GM18511 (cell line): ENCODE measurements at regions not wholly inside any gene's neighbourhood (a gene's known extent, or its start where the extent isn't known, plus 50 kb on each side); places are given as distances from the start of the nearest gene placed in this dataset.
"Not testable (repeated sequence)": the region's sequence is repeated elsewhere in the genome, so short reads cannot be mapped to it uniquely, and the experiment has no call there.

Experiments
- ATAC-seq: cut with Tn5 transposase; IDR thresholded peaks from one replicate; pipeline ENCODE4 v1.9.1; 2021; ENCODE audit warnings: mild to moderate bottlenecking, moderate library complexity; ENCODE audit not compliant: unreplicated experiment

DNA sequence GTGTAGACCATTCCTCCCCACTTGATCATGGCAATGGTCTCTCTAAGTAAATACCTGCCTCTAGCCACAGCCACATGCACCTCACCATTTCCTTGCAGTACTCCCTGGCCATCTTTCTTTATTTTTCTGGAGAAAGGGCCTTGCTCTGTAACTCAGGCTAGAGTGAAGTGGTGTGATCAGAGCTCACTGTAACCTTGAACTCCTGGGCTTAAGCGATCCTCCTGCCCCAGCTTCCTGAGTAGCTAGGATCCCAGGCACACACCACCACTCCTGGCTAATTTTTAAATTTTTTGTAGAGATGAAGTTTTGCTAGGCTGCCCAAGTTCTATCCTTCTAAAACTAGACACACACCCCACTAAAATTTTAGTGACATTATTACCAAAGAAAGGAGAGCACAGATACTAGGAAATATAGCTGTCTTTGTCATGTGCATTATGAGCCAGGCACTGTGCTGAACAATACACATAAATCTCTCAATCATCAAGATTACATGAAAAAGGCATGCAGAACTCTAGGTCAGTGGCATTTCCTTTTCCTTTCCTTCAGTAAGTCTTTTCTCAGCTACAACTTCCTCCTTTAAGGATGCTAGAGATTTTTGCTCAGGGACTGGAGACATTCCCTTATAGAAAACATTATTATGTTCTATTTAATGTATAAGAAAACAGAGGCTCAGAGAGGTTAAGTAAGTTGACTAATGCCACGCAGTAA, 95.0 kb upstream of the SERBP1 start:
- no peak for ATAC-seq

DNA sequence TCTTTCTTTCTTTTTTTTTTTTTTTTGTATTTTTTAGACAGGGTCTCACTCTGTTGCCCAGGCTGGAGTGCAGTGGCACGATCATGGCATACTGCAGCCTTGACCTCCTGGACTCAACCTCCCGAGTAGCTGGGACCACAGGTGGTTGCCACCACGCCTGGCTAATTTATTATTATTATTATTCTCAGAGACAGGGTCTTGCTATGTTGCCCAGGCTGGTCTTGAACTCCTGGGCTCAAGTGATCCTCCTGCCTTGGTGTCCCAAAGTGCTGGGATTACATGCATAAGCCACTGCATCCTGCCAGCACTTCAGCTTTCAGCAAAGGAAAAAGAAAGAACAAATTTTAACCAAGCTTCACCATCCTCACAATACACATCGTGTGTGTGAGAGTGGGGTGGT, 97.9 kb upstream of the SERBP1 start:
- ATAC-seq, result no peak

DNA sequence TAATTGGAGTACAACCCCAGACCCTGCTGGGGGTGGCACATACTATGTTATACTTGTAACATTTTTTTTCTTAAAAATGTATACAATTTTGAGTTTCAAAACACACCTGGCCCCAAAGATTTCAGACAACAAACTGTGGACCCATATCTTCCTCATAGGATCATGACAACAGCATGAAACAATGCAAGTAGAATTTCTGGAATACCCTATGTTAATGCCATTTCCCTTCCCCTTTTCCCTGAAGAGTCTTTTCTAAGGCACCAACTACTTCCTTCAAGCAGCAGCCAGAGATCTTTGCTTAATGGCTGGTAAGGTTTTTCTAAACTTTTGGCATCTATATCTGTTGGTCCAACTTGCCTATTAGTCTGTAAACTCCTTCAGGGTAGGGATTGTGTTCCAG, 99.9 kb upstream of the SERBP1 start:
- ATAC-seq, result no peak

DNA sequence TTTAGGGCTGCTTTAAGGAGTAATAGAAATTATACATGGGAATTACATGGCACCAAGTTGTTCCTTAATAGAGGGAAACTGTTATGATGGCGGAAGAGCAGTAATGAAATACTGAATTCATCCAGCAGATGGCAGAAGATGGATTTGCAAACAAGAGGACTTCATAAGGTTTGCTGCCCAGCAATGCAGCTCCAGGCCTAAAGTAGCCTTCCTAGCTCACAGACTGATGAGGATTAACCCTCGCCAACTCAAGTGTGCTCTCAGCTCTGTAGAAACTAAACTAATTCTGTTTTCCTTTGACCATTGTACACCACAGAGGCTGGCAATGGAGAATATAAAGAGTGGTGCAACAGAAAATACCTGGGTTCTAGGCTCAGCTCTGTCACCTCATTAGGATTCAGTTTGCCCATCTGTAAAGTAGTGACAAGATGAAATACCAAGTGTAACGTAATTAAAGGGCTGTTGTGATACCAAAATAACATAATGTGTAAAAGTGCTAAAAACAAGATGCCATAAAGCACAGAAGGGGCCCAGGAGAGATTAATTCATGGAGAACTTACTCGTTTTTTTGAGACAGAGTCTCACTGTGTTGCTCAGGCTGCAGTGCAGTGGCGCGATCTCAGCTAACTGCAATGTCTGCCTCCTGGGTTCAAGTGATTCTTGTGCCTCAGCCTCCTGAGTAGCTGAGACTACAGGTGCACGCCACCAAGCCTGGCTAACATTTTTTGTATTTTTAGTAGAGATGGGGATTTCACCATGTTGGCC, 102.4 kb upstream of the SERBP1 start:
- peak; percentile 76 for ATAC-seq

DNA sequence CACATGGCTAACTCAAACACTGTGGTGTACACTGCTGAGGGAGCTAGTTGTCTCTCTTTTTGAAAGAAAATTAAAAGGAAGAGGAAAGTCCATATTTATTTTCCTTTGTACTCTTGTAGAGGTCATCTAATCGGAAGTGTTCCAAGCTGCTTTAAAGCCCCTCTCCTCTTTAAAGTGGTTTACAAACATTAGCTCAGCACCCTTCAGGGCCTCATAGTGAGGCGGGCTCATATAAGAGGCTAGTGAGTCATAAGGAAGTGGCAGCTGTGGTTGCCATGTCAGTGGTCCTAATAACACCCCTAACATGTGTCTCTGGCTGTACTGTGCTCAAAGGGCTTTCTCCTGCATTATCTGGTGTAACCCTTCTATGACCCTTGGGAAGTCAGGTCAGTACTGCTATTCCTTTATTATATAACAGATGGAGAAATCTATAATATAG, 104.4 kb upstream of the SERBP1 start:
- no peak for ATAC-seq

DNA sequence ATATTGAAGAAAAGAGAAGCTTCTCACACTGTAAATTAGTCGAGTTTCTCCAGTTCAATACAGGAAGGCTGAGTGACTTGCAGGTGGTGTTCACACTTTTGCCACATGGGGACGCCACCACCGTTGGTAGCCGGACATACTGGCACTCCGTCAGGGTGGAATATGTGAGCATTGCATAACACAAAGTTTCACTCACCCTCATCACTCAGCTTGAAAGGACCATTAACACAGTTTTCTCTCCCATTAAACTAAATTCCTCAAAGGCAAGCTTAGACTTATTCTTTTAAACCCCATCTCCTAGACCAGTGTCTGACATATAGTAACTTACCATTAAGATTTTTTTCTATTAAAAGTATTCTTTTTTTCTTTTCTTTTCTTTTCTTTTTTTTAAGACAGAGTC, 105.3 kb upstream of the SERBP1 start:
- ATAC-seq, result peak; percentile 75

DNA sequence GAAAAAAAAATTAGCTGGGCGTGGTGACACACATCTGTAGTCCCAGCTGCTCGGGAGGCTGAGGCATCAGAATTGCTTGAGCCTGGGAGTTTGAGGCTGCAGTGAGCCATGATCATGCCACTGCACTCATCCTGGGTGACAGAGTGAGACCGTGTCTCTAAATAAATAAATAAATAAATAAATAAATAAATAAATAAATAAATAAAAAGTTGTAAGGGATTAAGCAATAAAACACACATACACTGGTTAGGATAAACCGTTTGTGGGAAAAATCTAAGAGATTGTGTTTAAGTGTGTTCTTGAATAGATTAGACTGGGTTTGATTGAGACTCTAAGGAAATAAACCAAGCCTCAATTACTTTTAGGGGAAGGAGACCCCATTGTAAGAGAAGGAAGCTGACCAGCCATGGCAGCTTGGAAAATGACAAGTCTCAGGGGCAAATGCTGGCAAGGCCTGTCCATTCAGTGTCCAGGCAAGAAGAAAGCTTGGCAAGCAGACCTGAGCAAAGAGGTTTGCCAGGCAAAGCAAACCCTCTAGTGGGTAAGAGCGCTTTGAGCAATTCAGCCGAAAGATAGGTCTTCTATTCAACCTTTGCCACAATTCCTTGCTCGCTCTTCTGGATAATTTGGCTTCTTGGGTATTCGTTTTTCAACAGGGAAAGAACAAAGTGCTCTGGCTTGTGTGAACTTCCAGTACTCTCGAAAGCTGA, 106.9 kb upstream of the SERBP1 start:
- no peak for ATAC-seq

DNA sequence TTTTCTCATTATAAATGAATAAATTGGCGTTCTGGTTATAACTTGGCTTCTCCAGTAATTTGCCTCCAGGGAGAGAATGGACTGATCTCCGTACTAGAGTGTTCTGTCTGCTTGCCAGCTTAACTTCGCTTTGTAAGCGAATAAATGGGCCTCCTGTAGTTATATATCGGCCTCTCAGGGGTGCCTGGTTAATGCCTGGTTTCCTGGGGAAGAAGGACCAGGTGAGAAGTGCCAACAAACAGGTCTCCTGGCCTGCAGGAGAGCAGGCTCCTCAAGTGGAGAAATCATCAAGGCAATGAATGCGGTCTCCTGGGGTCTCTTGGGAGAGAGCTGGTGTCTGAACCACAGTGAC, 107.4 kb upstream of the SERBP1 start:
- ATAC-seq, result no peak

DNA sequence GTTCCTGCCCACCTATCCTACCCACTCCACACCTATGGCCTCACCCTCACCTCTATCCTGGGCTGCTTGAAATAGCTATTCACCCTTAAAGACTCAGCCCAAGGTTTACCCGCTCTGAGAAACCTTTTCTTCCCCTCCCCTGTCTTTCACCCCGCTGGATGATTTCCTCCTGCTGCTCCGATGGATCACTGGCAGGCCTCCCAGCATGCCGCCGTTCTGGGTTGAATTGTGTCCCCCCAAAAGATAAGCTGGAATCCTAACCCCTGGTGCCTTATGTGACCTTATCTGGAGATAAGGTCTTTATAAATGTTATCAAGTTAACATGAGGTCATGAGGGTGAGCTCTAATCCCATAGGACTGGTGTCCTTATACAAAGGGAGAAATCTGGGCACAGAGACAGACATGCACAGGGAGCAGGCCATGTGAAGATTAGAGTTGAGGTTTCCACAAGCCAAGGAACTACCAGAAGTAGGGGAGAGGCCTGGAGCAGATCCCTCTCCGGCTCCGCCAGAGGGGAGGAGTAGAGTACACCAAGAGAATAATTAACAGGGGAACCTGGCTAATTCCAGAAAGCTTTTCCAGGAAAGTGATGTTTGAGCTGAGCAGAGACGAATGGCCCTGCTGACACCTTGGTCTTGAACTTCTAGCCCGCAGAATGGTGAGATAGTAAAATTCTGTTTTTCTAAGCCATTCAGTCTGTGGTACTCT, 110.0 kb upstream of the SERBP1 start:
- no peak for ATAC-seq

DNA sequence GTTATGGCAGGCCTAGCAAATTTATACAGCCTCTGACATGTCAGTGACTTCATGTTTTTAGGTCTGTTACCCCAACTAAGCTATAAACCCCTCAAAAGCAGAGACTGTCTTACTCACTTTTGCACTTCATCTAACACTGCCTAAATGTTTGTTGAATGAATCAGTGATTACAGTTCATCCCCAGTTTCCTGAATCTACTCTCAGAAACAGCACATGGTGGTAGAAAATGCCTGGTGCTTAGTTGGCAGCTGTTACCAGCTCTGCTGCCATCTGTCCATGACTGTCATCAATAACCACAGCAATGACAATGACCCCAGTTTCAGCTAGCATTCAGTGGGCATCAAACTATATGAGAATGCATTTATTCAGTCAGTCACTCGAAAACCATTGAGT, 110.5 kb upstream of the SERBP1 start:
- ATAC-seq, result no peak

DNA sequence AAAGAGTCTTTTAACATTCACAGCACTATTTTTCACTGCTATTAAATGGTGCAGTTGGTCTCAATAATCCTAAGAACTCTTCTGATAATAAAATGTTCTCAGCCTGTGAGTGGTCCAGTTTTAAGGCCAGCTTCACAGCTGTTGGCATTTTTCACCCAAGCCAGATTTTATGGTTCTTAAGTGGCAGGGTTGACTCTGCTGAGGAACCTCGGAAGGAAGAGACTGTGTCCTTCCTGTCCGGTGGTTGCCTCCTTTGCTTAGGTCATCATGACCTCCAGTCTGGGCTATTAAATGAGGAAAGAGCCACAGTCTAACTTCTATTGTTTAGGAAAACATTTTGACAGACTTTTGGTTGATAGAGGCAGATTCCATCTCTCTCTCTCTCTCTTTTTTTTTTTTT, 112.5 kb upstream of the SERBP1 start:
- no peak for ATAC-seq

DNA sequence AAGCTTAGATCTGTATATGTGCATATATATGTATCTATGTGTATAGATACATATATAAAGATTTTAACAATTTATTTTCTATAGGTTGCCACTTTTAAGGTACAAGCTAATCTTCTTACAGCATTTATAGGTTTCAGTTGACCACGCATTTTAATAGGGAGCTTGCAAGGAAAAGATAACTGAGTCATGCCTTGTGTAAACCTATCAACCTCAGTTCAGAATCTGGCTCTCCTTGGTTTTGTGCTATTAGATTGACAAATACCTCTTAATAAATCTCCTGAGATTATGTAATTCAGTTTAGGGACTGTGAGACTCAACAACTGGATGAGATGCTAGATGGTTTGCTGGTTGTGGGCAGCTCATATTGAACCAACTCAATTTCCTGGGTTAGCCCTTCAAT, 114.7 kb upstream of the SERBP1 start:
- ATAC-seq, result no peak

DNA sequence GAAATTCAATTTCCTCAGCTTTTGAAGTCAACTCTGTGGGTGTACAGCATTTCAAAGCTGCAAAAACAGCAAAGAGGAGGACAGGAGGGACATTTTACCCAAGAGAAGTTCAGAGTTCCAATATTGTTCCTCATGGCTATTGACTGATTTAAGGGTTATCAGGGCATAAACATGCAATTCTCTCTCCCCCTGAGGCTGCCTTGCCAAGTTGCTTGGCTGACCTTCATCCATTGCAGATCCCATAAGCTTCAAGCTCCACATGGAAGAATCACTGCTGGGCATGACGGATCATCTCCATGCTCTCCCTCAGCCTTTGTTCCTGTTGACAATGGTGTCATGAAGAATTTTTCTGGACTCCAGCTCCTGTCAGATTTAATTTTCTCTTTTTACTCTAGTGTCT, 115.2 kb upstream of the SERBP1 start:
- ATAC-seq, result no peak

DNA sequence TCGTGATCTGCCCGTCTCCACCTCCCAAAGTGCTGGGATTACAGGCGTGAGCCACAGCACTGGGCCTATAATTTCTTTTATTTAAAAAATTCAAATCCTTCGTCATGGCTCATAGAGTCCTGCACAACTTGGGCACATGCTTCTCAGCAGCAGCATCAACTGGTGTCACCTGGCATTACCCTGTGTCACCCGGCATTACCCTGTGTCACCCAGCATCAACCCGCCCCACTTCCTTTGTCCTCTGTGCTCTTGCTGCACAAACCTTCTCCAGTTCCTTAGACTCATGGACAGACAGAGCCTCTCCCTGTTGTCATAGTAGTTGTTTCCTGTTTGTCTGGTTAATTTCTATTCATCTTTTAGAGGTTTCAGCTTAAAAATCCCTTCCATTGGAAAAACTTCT, 121.2 kb upstream of the SERBP1 start:
- no peak for ATAC-seq

DNA sequence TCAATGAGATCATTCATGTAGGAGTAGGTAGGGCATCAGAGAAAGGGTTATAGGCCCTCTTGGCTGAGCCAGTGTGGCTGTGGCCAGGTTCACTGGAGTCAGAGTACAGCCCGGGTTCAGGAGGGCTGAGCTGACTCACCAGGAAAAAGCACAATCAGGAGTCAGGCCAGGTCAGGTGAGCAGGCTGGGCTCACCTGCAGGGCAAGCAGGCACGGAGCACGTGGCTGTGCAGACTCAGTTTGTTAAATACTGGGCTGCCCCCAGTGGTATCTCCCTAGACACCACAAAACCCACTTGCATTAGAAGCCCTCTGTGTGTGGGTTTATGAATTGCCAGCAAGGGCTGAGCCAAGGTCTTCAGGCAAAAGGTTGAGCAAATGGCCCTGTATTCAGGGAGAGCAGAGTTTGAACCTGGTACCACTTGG, 122.1 kb upstream of the SERBP1 start:
- ATAC-seq, result no peak

DNA sequence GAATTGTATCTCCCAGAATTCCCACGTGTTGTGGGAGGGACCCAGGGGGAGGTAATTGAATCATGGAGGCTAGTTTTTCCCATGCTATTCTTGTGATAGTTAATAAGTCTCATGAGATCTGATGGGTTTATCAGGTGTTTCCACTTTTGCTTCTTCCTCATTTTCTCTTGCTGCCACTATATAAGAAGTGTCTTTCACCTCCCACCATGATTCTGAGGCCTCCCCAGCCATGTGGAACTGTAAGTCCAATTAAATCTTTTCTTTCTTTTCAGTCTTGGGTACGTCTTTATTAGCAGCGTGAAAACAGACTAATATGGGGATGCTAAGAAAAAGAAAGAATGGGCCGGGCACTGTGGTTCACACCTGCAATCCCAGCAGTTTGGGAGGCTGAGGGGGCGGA, 124.0 kb upstream of the SERBP1 start:
- ATAC-seq, result not testable (repeated sequence)

DNA sequence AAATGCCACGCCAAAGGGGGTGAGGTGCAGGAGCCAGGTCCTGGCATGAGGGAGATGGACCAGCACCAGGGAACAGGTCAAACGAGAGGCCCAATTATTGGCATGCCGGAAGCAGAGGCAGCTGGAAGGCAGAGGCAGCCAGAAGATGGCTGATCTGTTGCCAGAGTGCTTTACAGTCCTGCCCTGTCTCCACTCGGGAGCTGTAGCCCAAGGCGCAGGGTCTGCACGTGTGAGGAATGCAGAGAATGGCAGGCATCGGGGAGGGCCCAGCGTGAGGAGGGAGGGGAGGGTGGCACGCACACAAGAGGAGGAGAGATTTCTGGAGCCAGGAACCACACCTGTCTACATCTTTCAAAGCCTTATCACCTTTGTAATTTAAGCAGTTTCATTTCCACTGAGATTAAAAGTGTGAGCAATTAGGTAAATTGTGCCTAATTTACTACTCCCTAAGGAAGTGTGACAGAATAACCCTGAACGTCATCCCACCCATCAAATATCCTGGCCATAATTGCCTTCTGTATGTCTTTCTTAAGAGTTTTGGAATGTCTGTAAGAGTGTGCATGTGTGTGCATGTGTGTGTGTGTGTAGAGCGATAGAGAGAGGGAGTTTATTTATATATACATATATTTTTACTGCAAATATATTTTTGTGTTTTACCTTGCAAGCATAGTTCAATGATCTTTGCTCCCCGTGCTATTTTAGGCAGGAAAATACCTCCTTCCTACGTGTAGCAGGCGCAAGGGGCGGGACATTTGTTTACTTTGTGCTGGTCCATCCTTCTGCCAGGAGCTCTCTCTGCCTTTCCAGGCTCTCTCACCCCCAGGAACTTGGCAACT, 125.5 kb upstream of the SERBP1 start:
- ATAC-seq, result no peak

DNA sequence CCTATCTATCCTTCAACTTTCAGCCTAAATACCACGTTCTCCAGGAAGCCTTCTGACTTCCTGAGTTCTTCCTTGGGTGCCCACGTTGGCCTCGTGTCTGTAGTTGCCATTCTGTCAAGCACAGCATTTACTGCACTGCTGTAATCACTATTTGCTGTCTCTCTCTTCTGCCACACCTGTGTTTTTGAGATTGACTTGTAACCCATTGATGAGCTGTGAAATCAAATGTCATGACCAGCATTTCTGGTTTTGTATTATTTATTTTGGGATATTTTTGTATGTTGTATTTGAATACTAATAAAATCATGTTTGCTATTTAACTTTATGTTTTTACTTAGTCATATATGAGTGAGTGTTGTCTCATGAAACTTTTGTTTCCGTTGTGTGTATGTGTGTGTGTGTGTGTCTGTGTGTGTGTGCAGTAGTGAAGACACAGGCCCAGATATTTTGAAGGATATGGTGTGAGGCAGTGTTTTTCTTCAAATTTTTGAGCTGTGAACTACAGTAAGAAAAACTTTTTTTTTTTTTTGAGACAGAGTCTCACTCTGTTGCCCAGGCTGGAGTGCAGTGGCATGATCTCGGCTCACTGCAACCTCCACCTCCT, 126.2 kb upstream of the SERBP1 start:
- no peak for ATAC-seq

DNA sequence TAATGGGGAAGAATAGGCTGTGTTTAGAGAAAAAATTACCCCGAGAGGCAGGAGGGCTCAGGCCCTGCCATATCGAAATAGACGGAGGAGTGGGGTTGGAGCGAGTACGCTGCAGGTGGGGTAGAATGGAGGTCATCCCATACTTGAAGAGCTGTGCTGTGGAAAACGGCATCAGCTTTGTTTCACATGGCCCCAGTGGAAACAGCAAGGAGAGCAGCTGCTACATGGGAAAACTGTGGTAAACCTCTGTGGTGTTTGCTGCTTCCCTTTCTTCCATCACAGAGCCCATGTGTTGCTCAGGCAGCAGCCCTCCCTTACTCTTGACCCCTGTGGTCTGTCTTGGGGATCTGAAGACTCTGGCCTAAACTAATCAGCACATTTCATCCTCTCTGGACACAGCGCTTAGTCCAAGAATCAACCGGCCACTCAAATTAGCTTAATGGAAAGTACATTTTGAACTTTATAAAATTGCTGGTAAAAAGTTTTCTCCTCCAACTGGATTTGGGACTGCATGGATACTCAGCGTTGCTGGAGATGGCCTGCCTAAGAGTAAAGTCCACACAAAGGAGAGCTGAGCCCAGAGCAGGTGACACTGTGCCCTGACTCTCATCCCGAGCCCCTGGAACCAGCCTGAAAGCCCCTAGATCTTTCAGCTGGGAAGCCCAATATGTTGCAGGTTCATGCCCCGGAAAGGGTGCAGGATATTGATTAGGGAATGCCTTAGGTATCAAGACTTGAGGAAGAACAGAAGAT, 127.1 kb upstream of the GADD45A start:
- ATAC-seq, result no peak
